Endodermal cell (in vitro differentiated cells): ENCODE measurements at regions not wholly inside any gene's neighbourhood (a gene's known extent, or its start where the extent isn't known, plus 50 kb on each side); places are given as distances from the start of the nearest gene placed in this dataset.

Experiments used
- DNase-seq: peaks from one replicate; pipeline ENCODE4 v3.0.0-alpha.2; 2017
- H3K27ac ChIP-seq: 2 replicates; pipeline ENCODE4 v1.5.1; 2013; ENCODE audit warnings: mild to moderate bottlenecking, low read depth, low read length, moderate library complexity
- H3K27me3 ChIP-seq: 2 replicates; pipeline ENCODE4 v1.6.1; 2013; ENCODE audit warnings: mild to moderate bottlenecking, low read length, moderate library complexity; ENCODE audit not compliant: insufficient read depth, control insufficient read depth, poor library complexity, severe bottlenecking
- H3K36me3 ChIP-seq: 2 replicates; pipeline ENCODE4 v1.7.0; 2013; ENCODE audit warnings: mild to moderate bottlenecking, low read length, moderate library complexity; ENCODE audit not compliant: control insufficient read depth, insufficient read depth
- H3K4me1 ChIP-seq: one replicate; pipeline ENCODE4 v1.7.0; 2013; ENCODE audit warnings: low read length; ENCODE audit not compliant: control insufficient read depth, insufficient read depth
- H3K4me3 ChIP-seq: 2 replicates; pipeline ENCODE4 v1.5.1; 2013; ENCODE audit warnings: mild to moderate bottlenecking, low read length, moderate library complexity
- H3K9ac ChIP-seq: 2 replicates; pipeline ENCODE4 v1.6.1; 2013; ENCODE audit warnings: mild to moderate bottlenecking, low read length, moderate library complexity; ENCODE audit not compliant: poor library complexity, severe bottlenecking; ENCODE audit errors: extremely low read depth
- H3K9me3 ChIP-seq: 2 replicates; pipeline ENCODE4 v1.6.1; 2013; ENCODE audit warnings: mild to moderate bottlenecking, low read length, moderate library complexity; ENCODE audit not compliant: control insufficient read depth
- H3K27ac Mint-ChIP-seq: 2 replicates; pipeline ENCODE4 v1.8.0; 2020; ENCODE audit warnings: mixed read lengths
- H3K27me3 Mint-ChIP-seq: 2 replicates; pipeline ENCODE4 v1.8.0; 2021; ENCODE audit warnings: mild to moderate bottlenecking, mixed read lengths; ENCODE audit not compliant: insufficient read depth
- H3K36me3 Mint-ChIP-seq: 2 replicates; pipeline ENCODE4 v1.8.0; 2020; ENCODE audit warnings: low read depth, mixed read lengths
- H3K4me1 Mint-ChIP-seq: 2 replicates; pipeline ENCODE4 v1.8.0; 2020; ENCODE audit warnings: mixed read lengths
- H3K4me3 Mint-ChIP-seq: 2 replicates; pipeline ENCODE4 v1.8.0; 2020; ENCODE audit warnings: mild to moderate bottlenecking, moderate library complexity, mixed read lengths
- H3K9me3 Mint-ChIP-seq: 2 replicates; pipeline ENCODE4 v1.8.0; 2020; ENCODE audit warnings: mild to moderate bottlenecking, mixed read lengths
- WGBS, 2 experiments: methylation state at CpG; one replicate each; pipeline versions ENCODE4 v1.1.5 to v1.1.7; 2013; ENCODE audit warnings: missing lambda C conversion rate in 2 of 2, mixed read lengths in 1 of 2; ENCODE audit not compliant: insufficient coverage in 1 of 2, insufficient read length in 1 of 2; 5-methylcytosine and 5-hydroxymethylcytosine counted together
- TF ChIP-seq, protein P1 (sequence below): fragments of 200-600 bp; sonication (generic); conservative IDR thresholded peaks from 2 replicates; pipeline ENCODE4 v1.5.0; 2021; ENCODE audit warnings: antibody characterized with exemption, mild to moderate bottlenecking

DNA sequence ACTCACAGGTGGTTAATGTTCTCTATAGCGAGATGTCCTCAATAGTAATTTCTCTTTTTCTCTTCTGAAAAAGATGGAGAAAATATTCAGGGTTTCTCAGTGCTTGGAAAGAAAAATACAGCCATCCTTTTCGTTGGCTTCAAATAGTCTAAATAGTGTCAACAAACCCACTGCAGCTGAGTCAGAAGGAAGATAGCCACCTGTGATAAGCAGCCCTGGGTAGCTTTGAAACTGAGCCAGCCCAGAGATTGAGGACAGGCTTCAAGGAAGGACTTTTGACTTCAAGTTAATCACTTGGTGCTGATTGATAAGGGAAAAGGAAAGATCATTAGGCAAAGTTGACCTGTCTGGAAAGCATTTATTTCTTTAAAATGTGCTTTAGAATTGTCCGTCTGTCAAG, 78.7 kb upstream of the TYRP1 start:
- Mint-ChIP-seq H3K27me3 (no peaks in the 10 kb centered on the region), H3K4me3 (no peak overlapping the region), H3K9me3 (peaks cover 3% of the 10 kb centered on the region), H3K27ac (peak overlapping the region; percentile 4), H3K4me1 (peaks cover 14% of the 10 kb centered on the region), H3K36me3 (no peaks in the 10 kb centered on the region)
- H3K36me3 ChIP-seq = no peaks in the 10 kb centered on the region
- no peak for DNase-seq
- H3K4me3 ChIP-seq = peak overlapping the region; percentile 37
- no peak overlapping the region for H3K9ac ChIP-seq
- H3K9me3 ChIP-seq = no peaks in the 10 kb centered on the region
- peaks cover 4% of the 10 kb centered on the region for H3K4me1 ChIP-seq
- TF ChIP-seq, protein P1, sequence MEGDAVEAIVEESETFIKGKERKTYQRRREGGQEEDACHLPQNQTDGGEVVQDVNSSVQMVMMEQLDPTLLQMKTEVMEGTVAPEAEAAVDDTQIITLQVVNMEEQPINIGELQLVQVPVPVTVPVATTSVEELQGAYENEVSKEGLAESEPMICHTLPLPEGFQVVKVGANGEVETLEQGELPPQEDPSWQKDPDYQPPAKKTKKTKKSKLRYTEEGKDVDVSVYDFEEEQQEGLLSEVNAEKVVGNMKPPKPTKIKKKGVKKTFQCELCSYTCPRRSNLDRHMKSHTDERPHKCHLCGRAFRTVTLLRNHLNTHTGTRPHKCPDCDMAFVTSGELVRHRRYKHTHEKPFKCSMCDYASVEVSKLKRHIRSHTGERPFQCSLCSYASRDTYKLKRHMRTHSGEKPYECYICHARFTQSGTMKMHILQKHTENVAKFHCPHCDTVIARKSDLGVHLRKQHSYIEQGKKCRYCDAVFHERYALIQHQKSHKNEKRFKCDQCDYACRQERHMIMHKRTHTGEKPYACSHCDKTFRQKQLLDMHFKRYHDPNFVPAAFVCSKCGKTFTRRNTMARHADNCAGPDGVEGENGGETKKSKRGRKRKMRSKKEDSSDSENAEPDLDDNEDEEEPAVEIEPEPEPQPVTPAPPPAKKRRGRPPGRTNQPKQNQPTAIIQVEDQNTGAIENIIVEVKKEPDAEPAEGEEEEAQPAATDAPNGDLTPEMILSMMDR = no peak
- H3K27ac ChIP-seq = no peak overlapping the region
- 62 to 73% methylated on average over 2 to 3 of the region's 3 CpGs for WGBS, 2 experiments
- no peaks in the 10 kb centered on the region for H3K27me3 ChIP-seq

DNA sequence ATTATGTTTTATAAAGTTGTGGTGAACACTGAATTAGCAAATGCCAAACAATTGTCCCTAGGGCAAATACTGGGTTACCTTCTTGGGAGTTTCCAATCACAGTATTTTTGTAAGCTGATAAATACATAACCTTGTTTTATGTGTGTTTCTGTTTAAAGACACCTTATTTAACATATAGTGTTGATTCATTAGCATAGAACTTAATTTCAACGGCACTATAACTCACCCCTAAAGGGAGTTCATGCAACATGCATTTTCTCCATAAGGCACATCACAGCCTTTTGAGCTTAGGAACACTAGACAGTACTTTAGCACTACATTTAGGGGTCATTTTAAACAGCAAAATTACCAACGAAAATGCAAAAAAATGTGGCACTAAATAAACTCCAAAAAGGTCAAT, 74.2 kb upstream of the TYRP1 start:
- peaks cover 4% of the 10 kb centered on the region for H3K4me1 ChIP-seq
- no peaks in the 10 kb centered on the region for H3K27me3 ChIP-seq
- no peaks in the 10 kb centered on the region for H3K9me3 ChIP-seq
- no peak overlapping the region for H3K9ac ChIP-seq
- WGBS, 2 experiments = 40 to 83% methylated on average over 2 of the region's 2 CpGs
- no peak overlapping the region for H3K27ac ChIP-seq
- H3K27ac Mint-ChIP-seq = no peak overlapping the region
- H3K36me3 ChIP-seq = no peaks in the 10 kb centered on the region
- no peak for DNase-seq
- no peak overlapping the region for H3K4me3 Mint-ChIP-seq
- TF ChIP-seq, protein P1 = no peak
- H3K36me3 Mint-ChIP-seq = no peaks in the 10 kb centered on the region
- peaks cover 14% of the 10 kb centered on the region for H3K4me1 Mint-ChIP-seq
- H3K27me3 Mint-ChIP-seq = no peaks in the 10 kb centered on the region
- no peak overlapping the region for H3K4me3 ChIP-seq
- H3K9me3 Mint-ChIP-seq = no peaks in the 10 kb centered on the region

DNA sequence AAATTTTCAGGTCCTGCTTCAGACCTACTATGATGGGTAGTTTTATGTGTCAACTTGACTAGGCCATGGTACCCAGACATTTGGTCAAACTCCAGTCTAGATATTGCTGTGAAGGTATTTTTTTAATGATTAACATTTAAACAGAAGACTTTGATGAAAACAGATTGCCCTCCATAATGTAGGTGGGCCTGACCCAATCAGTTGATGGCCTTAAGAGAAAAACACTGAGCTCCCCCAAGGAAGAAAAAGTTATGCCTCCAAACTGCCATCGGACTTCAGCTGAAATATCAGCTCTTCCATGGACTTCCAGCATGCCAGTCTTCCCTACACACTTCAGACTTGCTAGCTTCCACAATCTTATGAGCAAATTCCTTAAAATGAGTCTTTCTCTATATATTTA, 67.3 kb upstream of the TYRP1 start:
- WGBS, 2 experiments = 87 to 100% methylated on average over 1 of the region's 1 CpG
- Histone ChIP-seq H3K4me1 (no peaks in the 10 kb centered on the region), H3K27me3 (no peaks in the 10 kb centered on the region), H3K27ac (no peak overlapping the region), H3K9me3 (no peaks in the 10 kb centered on the region), H3K36me3 (no peaks in the 10 kb centered on the region), H3K9ac (no peak overlapping the region), H3K4me3 (no peak overlapping the region)
- Mint-ChIP-seq H3K36me3 (no peaks in the 10 kb centered on the region), H3K27ac (no peak overlapping the region), H3K27me3 (no peaks in the 10 kb centered on the region), H3K9me3 (no peaks in the 10 kb centered on the region), H3K4me1 (peaks cover 21% of the 10 kb centered on the region), H3K4me3 (no peak overlapping the region)
- DNase-seq = no peak
- TF ChIP-seq, protein P1 = no peak
